SK-N-SH (cell line): ENCODE measurements at regions not wholly inside any gene's neighbourhood (a gene's known extent, or its start where the extent isn't known, plus 50 kb on each side); places are given as distances from the start of the nearest gene placed in this dataset.

Experiments
- CTCF ChIA-PET: fragments of 300-600, 350-600 bp; formaldehyde crosslinking; extraction: SDS; loops from one replicate; lab custom pipeline; 2021; lab: Yijun Ruan, JAX
- POLR2A ChIA-PET: fragments of 350-600 bp; sonication (Branson Sonifier 250); formaldehyde crosslinking; extraction: SDS; loops from one replicate; lab custom pipeline; 2020; ENCODE audit warnings: antibody characterized with exemption, inconsistent platforms; lab: Yijun Ruan, JAX
- DNase-seq: peaks from one replicate; pipeline ENCODE4 v3.0.0; 2012
- H2AFZ ChIP-seq: fragments of 200-600 bp; sonication (generic); 2 replicates; pipeline ENCODE4 v1.8.1; 2016; ENCODE audit warnings: antibody characterized with exemption, mild to moderate bottlenecking, low read depth
- H3F3A ChIP-seq: fragments of 200-600 bp; sonication (generic); replicated peaks from 2 replicates; pipeline ENCODE3; 2016; ENCODE audit warnings: antibody characterized with exemption, mild to moderate bottlenecking; ENCODE audit not compliant: insufficient read depth
- H3K27ac ChIP-seq, 2 experiments: fragments of 200-500 bp in 1 of 2; fragments of 200-600 bp in 1 of 2; sonication (Bioruptor generic) in 1 of 2; sonication (generic), shearing (Covaris generic) in 1 of 2; 2 replicates each; pipeline versions ENCODE4 v1.5.1 to v1.6.1; 2014 to 2016; ENCODE audit warnings: low read depth in 2 of 2, inconsistent platforms in 1 of 2, low read length in 1 of 2, mild to moderate bottlenecking in 1 of 2, mixed read lengths in 1 of 2
- H3K27me3 ChIP-seq: fragments of 200-600 bp; sonication (generic), shearing (Covaris generic); 2 replicates; pipeline ENCODE4 v1.6.1; 2016; ENCODE audit warnings: mixed run types; ENCODE audit not compliant: insufficient read depth
- H3K36me3 ChIP-seq, 2 experiments: fragments of 200-500 bp in 1 of 2; fragments of 200-600 bp in 1 of 2; sonication (Bioruptor generic) in 1 of 2; sonication (generic) in 1 of 2; replicated peaks in 1 of 2; 2 replicates each; pipeline versions ENCODE3 to v1.5.1; 2014 to 2016; ENCODE audit warnings: low read length in 1 of 2, mild to moderate bottlenecking in 1 of 2; ENCODE audit not compliant: insufficient read depth in 2 of 2, control insufficient read depth in 1 of 2
- H3K4me1 ChIP-seq, 2 experiments: fragments of 200-500 bp in 1 of 2; fragments of 200-600 bp in 1 of 2; sonication (Bioruptor generic) in 1 of 2; sonication (generic), shearing (Covaris generic) in 1 of 2; 2 replicates each; pipeline versions ENCODE4 v1.5.1 to v1.6.1; 2014 to 2016; ENCODE audit warnings: low read depth in 1 of 2, low read length in 1 of 2, mixed run types in 1 of 2; ENCODE audit not compliant: insufficient read depth in 2 of 2, control insufficient read depth in 1 of 2
- H3K4me2 ChIP-seq: fragments of 200-600 bp; sonication (generic), shearing (Covaris generic); 2 replicates; pipeline ENCODE4 v1.6.1; 2017; ENCODE audit warnings: mixed run types
- H3K4me3 ChIP-seq, 2 experiments: fragments of 200-500 bp in 1 of 2; fragments of 200-600 bp in 1 of 2; sonication (Bioruptor generic) in 1 of 2; sonication (generic), shearing (Covaris generic) in 1 of 2; 2 replicates each; pipeline versions ENCODE4 v1.5.1 to v1.8.1; 2014 to 2016; ENCODE audit warnings: low read depth in 2 of 2, inconsistent platforms in 1 of 2, low read length in 1 of 2, mild to moderate bottlenecking in 1 of 2, mixed read lengths in 1 of 2, moderate library complexity in 1 of 2
- H3K79me2 ChIP-seq: fragments of 200-600 bp; sonication (generic); 2 replicates; pipeline ENCODE4 v1.8.1; 2017; ENCODE audit warnings: mild to moderate bottlenecking; ENCODE audit not compliant: insufficient read depth
- H3K9ac ChIP-seq: fragments of 200-600 bp; sonication (generic); 2 replicates; pipeline ENCODE4 v1.6.1; 2017; ENCODE audit warnings: mixed run types
- H3K9me2 ChIP-seq: fragments of 200-600 bp; sonication (generic); 2 replicates; pipeline ENCODE4 v1.6.1; 2017; ENCODE audit warnings: mixed run types
- H3K9me3 ChIP-seq: fragments of 200-600 bp; sonication (generic); 2 replicates; pipeline ENCODE4 v1.6.1; 2017; ENCODE audit warnings: mixed run types, mild to moderate bottlenecking, moderate library complexity
- H4K20me1 ChIP-seq: fragments of 200-600 bp; sonication (generic); 2 replicates; pipeline ENCODE4 v1.6.1; 2017; ENCODE audit warnings: mild to moderate bottlenecking, mixed run types; ENCODE audit not compliant: insufficient read depth
- CHD2 ChIP-seq: fragments of 150-350 bp; IDR thresholded peaks from 2 replicates; pipeline ENCODE4 v1.6.1; 2018; ENCODE audit warnings: low read length; ENCODE audit not compliant: partially characterized antibody
- CTCF ChIP-seq: fragments of 200-600 bp; sonication (generic); IDR thresholded peaks from 2 replicates; pipeline ENCODE4 v1.6.1; 2017; ENCODE audit warnings: antibody characterized with exemption, mild to moderate bottlenecking, moderate library complexity
- EZH2phosphoT487 ChIP-seq: fragments of 200-600 bp; sonication (generic); IDR thresholded peaks from 2 replicates; pipeline ENCODE4 v1.6.1; 2017; ENCODE audit warnings: low read depth, mixed run types, mild to moderate bottlenecking, antibody characterized with exemption, moderate library complexity, borderline replicate concordance
- IRF3 ChIP-seq: fragments of 150-350 bp; IDR thresholded peaks from 2 replicates; pipeline ENCODE4 v1.6.1; 2016; ENCODE audit warnings: mild to moderate bottlenecking, low read depth, low read length
- JUND ChIP-seq: IDR thresholded peaks from 2 replicates; pipeline ENCODE4 v1.4.0; 2012
- MAX ChIP-seq: IDR thresholded peaks from 2 replicates; pipeline ENCODE4 v1.4.0; 2012; ENCODE audit warnings: low read depth
- MEF2A ChIP-seq: IDR thresholded peaks from 2 replicates; pipeline ENCODE4 v1.4.0; 2012; ENCODE audit warnings: low read depth, borderline replicate concordance
- MXI1 ChIP-seq: IDR thresholded peaks from 2 replicates; pipeline ENCODE4 v1.6.1; 2012; ENCODE audit warnings: mild to moderate bottlenecking, low read depth, low read length, improper control_type of control experiment
- NFIC ChIP-seq: IDR thresholded peaks from 2 replicates; pipeline ENCODE4 v1.4.0; 2012; ENCODE audit warnings: borderline replicate concordance
- NRF1 ChIP-seq: IDR thresholded peaks from 2 replicates; pipeline ENCODE4 v1.6.1; 2012; ENCODE audit warnings: low read depth, mild to moderate bottlenecking, low read length
- RAD21 ChIP-seq: IDR thresholded peaks from 2 replicates; pipeline ENCODE4 v1.6.1; 2012; ENCODE audit warnings: mild to moderate bottlenecking, low read length
- REST ChIP-seq: IDR thresholded peaks from 2 replicates; pipeline ENCODE4 v1.6.1; 2012; ENCODE audit warnings: mild to moderate bottlenecking, low read depth, low read length, moderate library complexity
- RXRA ChIP-seq: IDR thresholded peaks from 2 replicates; pipeline ENCODE4 v1.4.0; 2012; ENCODE audit warnings: low read depth, mild to moderate bottlenecking, borderline replicate concordance
- SIN3A ChIP-seq: IDR thresholded peaks from 2 replicates; pipeline ENCODE4 v1.6.1; 2012; ENCODE audit warnings: low read depth, mild to moderate bottlenecking, low read length, moderate library complexity, borderline replicate concordance
- TAF1 ChIP-seq: IDR thresholded peaks from 2 replicates; pipeline ENCODE4 v1.6.1; 2012; ENCODE audit warnings: low read depth, mild to moderate bottlenecking, low read length, moderate library complexity, borderline replicate concordance
- TEAD4 ChIP-seq: IDR thresholded peaks from 2 replicates; pipeline ENCODE4 v1.4.0; 2012; ENCODE audit warnings: mild to moderate bottlenecking, borderline replicate concordance; ENCODE audit not compliant: insufficient read depth
- USF2 ChIP-seq: fragments of 150-350 bp; IDR thresholded peaks from 2 replicates; pipeline ENCODE4 v1.6.1; 2017; ENCODE audit warnings: antibody characterized with exemption, low read length, low read depth, borderline replicate concordance
- ZBTB33 ChIP-seq: IDR thresholded peaks from 2 replicates; pipeline ENCODE4 v1.4.0; 2012; ENCODE audit warnings: low read depth, borderline replicate concordance
- WGBS: methylation state at CpG from one replicate; pipeline ENCODE4 v1.1.6; 2017; ENCODE audit warnings: low lambda C conversion rate; 5-methylcytosine and 5-hydroxymethylcytosine counted together

- Histone ChIP-seq H2AFZ (no peak overlapping the region), H3F3A (peaks cover 7% of the 10 kb centered on the region), H3K4me2 (no peak overlapping the region), H3K79me2 (no peaks in the 10 kb centered on the region), H3K9me2 (peaks cover 3% of the 10 kb centered on the region; the same call in 1 of the 2 replicates), H3K36me3 (no peaks in the 10 kb centered on the region), H3K27me3 (no peaks in the 10 kb centered on the region), H3K4me3 (no peak overlapping the region)
- WGBS: 43% methylated on average over 1 of the region's 5 CpGs
- no peak for TF ChIP-seq JUND
- no peak for TF ChIP-seq TAF1
- no peak for TF ChIP-seq MEF2A
- no peak for TF ChIP-seq ZBTB33
- no peak for TF ChIP-seq MXI1
- TF ChIP-seq USF2: no peak
- TF ChIP-seq NFIC: no peak
- no peak for TF ChIP-seq NRF1
- no peak for TF ChIP-seq EZH2phosphoT487
- no peak for TF ChIP-seq CHD2
- TF ChIP-seq REST: no peak
- TF ChIP-seq IRF3: no peak
- no peak for TF ChIP-seq RAD21
- TF ChIP-seq SIN3A: no peak
- TF ChIP-seq RXRA: no peak
- no peak for TF ChIP-seq MAX
- no peak for TF ChIP-seq CTCF
- no peak for TF ChIP-seq TEAD4
- TF ChIP-seq, all 33 proteins: peak for 0
- Histone ChIP-seq H3K27ac (no peak overlapping the region), H4K20me1 (no peaks in the 10 kb centered on the region), H3K4me1 (no peaks in the 10 kb centered on the region; a peak in 1 of 4 replicates), H3K9ac (no peak overlapping the region), H3K9me3 (no peaks in the 10 kb centered on the region)
- DNase-seq: no peak
- POLR2A ChIA-PET: no interaction called here
- CTCF ChIA-PET: interaction anchor here (0.5 kb wide), 1 partner anchor 32 kb away, joined by 3 read pairs; no protein-coding TSS in a partner anchor
Observed at GRCh38 chr4:126843492-126844067, 789.2 kb upstream of the INTU start.
